ENCODE measurements at regions not wholly inside any gene's neighbourhood (a gene's known extent, or its start where the extent isn't known, plus 50 kb on each side); places are given as distances from the start of the nearest gene placed in this dataset.

DNA sequence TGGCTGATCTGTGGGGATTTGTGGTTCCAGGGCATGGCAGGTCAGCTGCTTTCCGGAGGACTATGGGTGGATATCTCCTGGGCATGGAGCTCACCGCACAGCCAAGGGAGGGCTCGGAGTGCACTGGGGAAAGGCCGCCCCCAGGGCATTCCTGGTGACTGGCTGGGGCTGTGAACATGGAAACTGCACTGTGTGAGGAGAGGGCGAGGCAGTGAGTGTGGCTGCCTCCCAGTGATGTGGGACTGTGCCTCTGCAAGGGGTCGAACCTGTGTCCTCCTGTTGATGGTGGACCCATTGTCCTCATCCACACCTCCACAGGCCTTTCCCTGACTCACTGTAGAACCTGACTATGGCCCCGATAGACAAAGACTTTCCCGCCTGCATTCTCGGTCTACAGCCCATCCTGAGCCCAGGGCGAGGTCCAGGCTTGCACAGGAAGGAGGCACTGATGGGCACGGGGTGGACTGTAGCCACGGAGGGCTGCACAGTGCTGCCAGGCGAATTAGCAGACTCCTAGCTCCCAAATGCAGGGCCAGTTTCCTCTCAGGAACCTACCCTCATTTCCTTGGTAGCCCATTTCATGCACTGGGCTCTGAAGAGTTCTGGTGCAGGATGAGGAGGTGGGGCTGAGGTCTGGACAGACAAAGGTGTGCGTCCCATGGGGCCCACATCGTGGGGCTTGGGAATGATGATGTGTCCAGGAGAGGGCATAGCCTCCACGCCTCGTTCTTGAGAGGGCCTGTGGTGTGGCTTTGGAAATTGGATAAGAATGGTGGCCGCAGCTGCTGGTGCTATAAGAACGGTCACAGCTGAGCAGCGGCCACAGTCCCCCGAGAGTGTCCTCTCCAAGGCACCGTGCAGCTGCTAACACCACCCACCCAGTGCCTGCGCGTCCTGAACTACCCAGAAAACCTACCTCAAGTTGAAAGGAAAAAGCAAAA lies 415.1 kb downstream of the TMEM121 start:
- TF ChIP-seq, protein P1, sequence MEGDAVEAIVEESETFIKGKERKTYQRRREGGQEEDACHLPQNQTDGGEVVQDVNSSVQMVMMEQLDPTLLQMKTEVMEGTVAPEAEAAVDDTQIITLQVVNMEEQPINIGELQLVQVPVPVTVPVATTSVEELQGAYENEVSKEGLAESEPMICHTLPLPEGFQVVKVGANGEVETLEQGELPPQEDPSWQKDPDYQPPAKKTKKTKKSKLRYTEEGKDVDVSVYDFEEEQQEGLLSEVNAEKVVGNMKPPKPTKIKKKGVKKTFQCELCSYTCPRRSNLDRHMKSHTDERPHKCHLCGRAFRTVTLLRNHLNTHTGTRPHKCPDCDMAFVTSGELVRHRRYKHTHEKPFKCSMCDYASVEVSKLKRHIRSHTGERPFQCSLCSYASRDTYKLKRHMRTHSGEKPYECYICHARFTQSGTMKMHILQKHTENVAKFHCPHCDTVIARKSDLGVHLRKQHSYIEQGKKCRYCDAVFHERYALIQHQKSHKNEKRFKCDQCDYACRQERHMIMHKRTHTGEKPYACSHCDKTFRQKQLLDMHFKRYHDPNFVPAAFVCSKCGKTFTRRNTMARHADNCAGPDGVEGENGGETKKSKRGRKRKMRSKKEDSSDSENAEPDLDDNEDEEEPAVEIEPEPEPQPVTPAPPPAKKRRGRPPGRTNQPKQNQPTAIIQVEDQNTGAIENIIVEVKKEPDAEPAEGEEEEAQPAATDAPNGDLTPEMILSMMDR (IDR thresholded peaks at IDR 0.05; ENCODE audit: low read depth, low read length, poor library complexity, severe bottlenecking): no peak
- TF ChIP-seq EZH2phosphoT487 (IDR thresholded peaks at IDR 0.05; ENCODE audit: borderline replicate concordance, low read length): no peak

Measured in DOHH2 (cell line).